ENCODE measurements at regions not wholly inside any gene's neighbourhood (a gene's known extent, or its start where the extent isn't known, plus 50 kb on each side); places are given as distances from the start of the nearest gene placed in this dataset.
"Not testable (repeated sequence)": the region's sequence is repeated elsewhere in the genome, so short reads cannot be mapped to it uniquely, and the experiment has no call there.

GRCh38 chrX:13412208-13412600 lies 92.4 kb upstream of the ATXN3L start:
- H3K4me3 ChIP-seq: no peak overlapping the region
- H3K4me1 ChIP-seq: no peaks in the 10 kb centered on the region
- H3K27me3 ChIP-seq: no peaks in the 10 kb centered on the region
- no peak overlapping the region for H3K27ac ChIP-seq
- intact Hi-C loops (cut with DNase I; ENCODE audit: low total_unique reads): no loop called here
- no peaks in the 10 kb centered on the region for H3K9me3 ChIP-seq
- H3K36me3 ChIP-seq: no peaks in the 10 kb centered on the region
- no peak for TF ChIP-seq CTCF (IDR thresholded peaks at IDR 0.05)
- no peak for TF ChIP-seq POLR2A (IDR thresholded peaks at IDR 0.05)
- no peak for DNase-seq

- TF ChIP-seq POLR2A (IDR thresholded peaks at IDR 0.05) (no peak), CTCF (IDR thresholded peaks at IDR 0.05) (no peak)
- Histone ChIP-seq H3K4me3 (no peak overlapping the region), H3K36me3 (no peaks in the 10 kb centered on the region), H3K4me1 (no peaks in the 10 kb centered on the region), H3K9me3 (no peaks in the 10 kb centered on the region), H3K27ac (no peak overlapping the region), H3K27me3 (no peaks in the 10 kb centered on the region)
- DNase-seq: no peak
- intact Hi-C loops (cut with DNase I; ENCODE audit: low total_unique reads): no loop called here
These were observed 91.8 kb upstream of the ATXN3L start for GRCh38 chrX:13411496-13412207.

GRCh38 chrX:13408599-13408998 lies 88.7 kb upstream of the ATXN3L start:
- H3K4me3 ChIP-seq; H3K27me3 ChIP-seq; intact Hi-C loops (cut with DNase I; ENCODE audit: low total_unique reads); H3K36me3 ChIP-seq; H3K9me3 ChIP-seq; H3K27ac ChIP-seq; H3K4me1 ChIP-seq; DNase-seq: not testable (repeated sequence)

GRCh38 chrX:13404777-13405176 lies 84.9 kb upstream of the ATXN3L start:
- H3K27ac ChIP-seq; DNase-seq; intact Hi-C loops (cut with DNase I; ENCODE audit: low total_unique reads): not testable (repeated sequence)

GRCh38 chrX:13404364-13404763 lies 84.5 kb upstream of the ATXN3L start:
- no peak overlapping the region for H3K27ac ChIP-seq
- no peaks in the 10 kb centered on the region for H3K27me3 ChIP-seq
- DNase-seq: no peak
- intact Hi-C loops (cut with DNase I; ENCODE audit: low total_unique reads): no loop called here
- H3K4me3 ChIP-seq: no peak overlapping the region
- TF ChIP-seq CTCF (IDR thresholded peaks at IDR 0.05): no peak
- no peak for TF ChIP-seq POLR2A (IDR thresholded peaks at IDR 0.05)
- H3K9me3 ChIP-seq: no peaks in the 10 kb centered on the region
- no peaks in the 10 kb centered on the region for H3K4me1 ChIP-seq
- H3K36me3 ChIP-seq: no peaks in the 10 kb centered on the region

More at GRCh38 chrX:13404777-13405176, 84.9 kb upstream of the ATXN3L start:
- not testable (repeated sequence) for H3K27me3 ChIP-seq, H3K36me3 ChIP-seq, H3K4me1 ChIP-seq, H3K4me3 ChIP-seq, H3K9me3 ChIP-seq

- Histone ChIP-seq H3K36me3 (no peaks in the 10 kb centered on the region), H3K27ac (no peak overlapping the region), H3K4me1 (no peaks in the 10 kb centered on the region), H3K4me3 (no peak overlapping the region), H3K27me3 (no peaks in the 10 kb centered on the region), H3K9me3 (no peaks in the 10 kb centered on the region)
- intact Hi-C loops (cut with DNase I; ENCODE audit: low total_unique reads): no loop called here
- TF ChIP-seq CTCF (IDR thresholded peaks at IDR 0.05) (no peak), POLR2A (IDR thresholded peaks at IDR 0.05) (no peak)
- no peak for DNase-seq
These were observed 81.9 kb upstream of the ATXN3L start for GRCh38 chrX:13401724-13402123.

Measured in uterus (tissue), 3 donors.